Right atrium auricular region (tissue), 2 donors: ENCODE measurements at regions not wholly inside any gene's neighbourhood (a gene's known extent, or its start where the extent isn't known, plus 50 kb on each side); places are given as distances from the start of the nearest gene placed in this dataset.

Experiments
- DNase-seq: peaks from one replicate; pipeline ENCODE4 v3.0.0-alpha.2; 2019; ENCODE audit warnings: low spot score
- H3K27ac ChIP-seq, 2 donors: fragments of 200-600 bp; sonication (generic); 1 replicate in 1 of 2; 2 replicates in 1 of 2; pipeline ENCODE4 v1.5.1; 2016 to 2019
- H3K27me3 ChIP-seq, 2 donors: fragments of 200-600 bp; sonication (generic); one replicate each; pipeline versions ENCODE4 v1.5.1 to v1.6.0; 2017 to 2019
- H3K36me3 ChIP-seq: fragments of 200-600 bp; sonication (generic); one replicate; pipeline ENCODE4 v1.5.1; 2016
- H3K4me1 ChIP-seq, 2 donors: fragments of 200-600 bp; sonication (generic); one replicate each; pipeline versions ENCODE4 v1.5.1 to v1.6.0; 2017 to 2019
- H3K4me3 ChIP-seq, 2 donors: fragments of 200-600 bp; sonication (generic); 1 replicate in 1 of 2; 2 replicates in 1 of 2; pipeline ENCODE4 v1.5.1; 2017 to 2019; ENCODE audit warnings: mild to moderate bottlenecking in 1 of 2, moderate library complexity in 1 of 2
- H3K9me3 ChIP-seq, 2 donors: fragments of 200-600 bp; sonication (generic); one replicate each; pipeline ENCODE4 v1.5.1; 2019
- TF ChIP-seq, protein P1 (sequence below), 2 donors: fragments of 200-600 bp; sonication (generic); IDR thresholded peaks; one replicate each; pipeline ENCODE4 v1.5.1; 2019; ENCODE audit warnings: antibody characterized with exemption in 2 of 2

GRCh38 chr1:177600936-177601335 lies 368.9 kb downstream of the SEC16B start:
- no peaks in the 10 kb centered on the region for H3K36me3 ChIP-seq
- H3K27ac ChIP-seq, result no peak overlapping the region
- H3K4me3 ChIP-seq, result no peak overlapping the region
- no peaks in the 10 kb centered on the region for H3K27me3 ChIP-seq
- DNase-seq, result no peak
- H3K4me1 ChIP-seq, result no peaks in the 10 kb centered on the region
- TF ChIP-seq, protein P1, sequence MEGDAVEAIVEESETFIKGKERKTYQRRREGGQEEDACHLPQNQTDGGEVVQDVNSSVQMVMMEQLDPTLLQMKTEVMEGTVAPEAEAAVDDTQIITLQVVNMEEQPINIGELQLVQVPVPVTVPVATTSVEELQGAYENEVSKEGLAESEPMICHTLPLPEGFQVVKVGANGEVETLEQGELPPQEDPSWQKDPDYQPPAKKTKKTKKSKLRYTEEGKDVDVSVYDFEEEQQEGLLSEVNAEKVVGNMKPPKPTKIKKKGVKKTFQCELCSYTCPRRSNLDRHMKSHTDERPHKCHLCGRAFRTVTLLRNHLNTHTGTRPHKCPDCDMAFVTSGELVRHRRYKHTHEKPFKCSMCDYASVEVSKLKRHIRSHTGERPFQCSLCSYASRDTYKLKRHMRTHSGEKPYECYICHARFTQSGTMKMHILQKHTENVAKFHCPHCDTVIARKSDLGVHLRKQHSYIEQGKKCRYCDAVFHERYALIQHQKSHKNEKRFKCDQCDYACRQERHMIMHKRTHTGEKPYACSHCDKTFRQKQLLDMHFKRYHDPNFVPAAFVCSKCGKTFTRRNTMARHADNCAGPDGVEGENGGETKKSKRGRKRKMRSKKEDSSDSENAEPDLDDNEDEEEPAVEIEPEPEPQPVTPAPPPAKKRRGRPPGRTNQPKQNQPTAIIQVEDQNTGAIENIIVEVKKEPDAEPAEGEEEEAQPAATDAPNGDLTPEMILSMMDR (IDR thresholded peaks at IDR 0.05), result no peak
- H3K9me3 ChIP-seq, result no peaks in the 10 kb centered on the region

DNA sequence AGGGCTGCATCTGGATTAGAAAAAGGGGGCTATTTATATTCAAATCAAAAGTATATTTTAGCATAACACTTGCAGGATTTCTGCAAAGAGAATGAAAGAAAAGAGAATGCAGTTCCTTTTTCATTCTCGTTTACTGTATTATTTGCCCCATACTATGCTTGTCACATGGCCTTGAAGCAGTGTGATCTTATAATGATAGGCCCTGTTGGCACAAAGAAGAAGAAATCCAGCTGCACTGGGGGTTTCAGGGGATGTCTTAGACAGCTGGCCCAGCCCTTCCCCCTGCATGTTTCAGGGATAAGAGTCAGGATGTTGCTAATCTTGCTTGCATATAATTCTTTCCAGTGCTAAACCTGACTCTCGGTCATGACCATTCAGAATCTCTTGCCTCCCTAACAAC lies 369.5 kb downstream of the SEC16B start:
- Histone ChIP-seq H3K4me3 (no peak overlapping the region), H3K4me1 (no peaks in the 10 kb centered on the region), H3K9me3 (no peaks in the 10 kb centered on the region), H3K27ac (no peak overlapping the region), H3K36me3 (no peaks in the 10 kb centered on the region), H3K27me3 (no peaks in the 10 kb centered on the region)
- no peak for DNase-seq
- TF ChIP-seq, protein P1 (IDR thresholded peaks at IDR 0.05), result no peak

DNA sequence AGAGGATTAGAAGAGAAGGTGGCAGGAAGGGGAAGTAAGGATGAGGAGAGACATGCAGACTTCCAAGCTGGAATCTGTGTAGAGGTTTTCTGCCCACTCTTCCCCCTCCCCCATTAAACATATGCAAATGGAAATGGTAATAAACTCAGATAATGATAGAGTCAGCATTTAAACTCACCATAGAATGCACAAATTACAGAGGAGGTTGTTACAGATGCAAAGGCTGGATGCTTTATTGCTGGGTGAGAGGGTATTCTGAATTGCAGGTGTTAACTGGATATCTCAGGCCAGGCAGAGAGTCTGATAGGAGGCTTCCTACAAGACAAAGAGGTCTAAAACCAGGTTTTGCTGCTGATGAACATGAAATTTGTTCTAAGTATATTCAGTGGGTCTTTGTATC lies 372.5 kb downstream of the SEC16B start:
- TF ChIP-seq, protein P1 (IDR thresholded peaks at IDR 0.05), result no peak
- H3K27me3 ChIP-seq, result no peaks in the 10 kb centered on the region
- no peak overlapping the region for H3K27ac ChIP-seq
- no peak overlapping the region for H3K4me3 ChIP-seq
- no peaks in the 10 kb centered on the region for H3K36me3 ChIP-seq
- no peaks in the 10 kb centered on the region for H3K9me3 ChIP-seq
- no peak for DNase-seq
- H3K4me1 ChIP-seq, result no peaks in the 10 kb centered on the region

GRCh38 chr1:177596485-177596884 lies 373.4 kb downstream of the SEC16B start:
- no peaks in the 10 kb centered on the region for H3K9me3 ChIP-seq
- no peak overlapping the region for H3K27ac ChIP-seq
- H3K36me3 ChIP-seq, result no peaks in the 10 kb centered on the region
- no peaks in the 10 kb centered on the region for H3K27me3 ChIP-seq
- no peak for DNase-seq
- TF ChIP-seq, protein P1 (IDR thresholded peaks at IDR 0.05), result no peak
- H3K4me3 ChIP-seq, result no peak overlapping the region
- no peaks in the 10 kb centered on the region for H3K4me1 ChIP-seq

- Histone ChIP-seq H3K4me3 (no peak overlapping the region), H3K4me1 (no peaks in the 10 kb centered on the region), H3K27ac (no peak overlapping the region), H3K27me3 (no peaks in the 10 kb centered on the region), H3K36me3 (no peaks in the 10 kb centered on the region), H3K9me3 (no peaks in the 10 kb centered on the region)
- TF ChIP-seq, protein P1 (IDR thresholded peaks at IDR 0.05), result no peak
- no peak for DNase-seq
Measured at GRCh38 chr1:177593105-177593504, 376.8 kb downstream of the SEC16B start.

DNA sequence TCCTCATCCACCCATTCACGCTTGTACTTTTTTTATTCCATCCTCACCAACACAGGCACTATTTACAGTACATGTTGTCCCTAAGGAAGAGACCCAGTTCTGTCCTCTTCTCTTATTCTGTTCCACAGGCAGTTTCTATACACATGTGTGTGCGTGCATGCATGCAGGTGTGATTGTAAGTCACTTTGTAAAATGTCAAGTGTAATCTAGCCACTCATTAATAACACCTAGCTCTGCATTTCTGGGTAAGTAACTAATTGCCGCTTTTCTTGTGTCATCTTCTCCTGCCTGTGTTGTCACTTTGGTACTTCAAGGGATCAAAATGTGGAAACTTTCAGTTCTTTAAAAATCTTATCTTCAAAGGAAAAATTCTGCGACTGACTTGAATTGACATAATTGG lies 377.2 kb downstream of the SEC16B start:
- H3K36me3 ChIP-seq, result no peaks in the 10 kb centered on the region
- H3K9me3 ChIP-seq, result no peaks in the 10 kb centered on the region
- no peak for DNase-seq
- H3K27me3 ChIP-seq, result no peaks in the 10 kb centered on the region
- H3K4me1 ChIP-seq, result no peaks in the 10 kb centered on the region
- H3K4me3 ChIP-seq, result no peak overlapping the region
- TF ChIP-seq, protein P1 (IDR thresholded peaks at IDR 0.05), result no peak
- no peak overlapping the region for H3K27ac ChIP-seq
